GM19328 (cell line): ENCODE measurements at regions not wholly inside any gene's neighbourhood (a gene's known extent, or its start where the extent isn't known, plus 50 kb on each side); places are given as distances from the start of the nearest gene placed in this dataset.
A peak's percentile ranks its signal among the peaks of the same experiment; 100 is the strongest.

ENCODE experiments used
- ATAC-seq: cut with Tn5 transposase; IDR thresholded peaks from one replicate; pipeline ENCODE4 v1.9.1; 2021; ENCODE audit warnings: mild to moderate bottlenecking, moderate library complexity; ENCODE audit not compliant: unreplicated experiment

GRCh38 chr12:77630790-77631445 lies 199.8 kb upstream of the NAV3 start:
- no peak for ATAC-seq

GRCh38 chr12:77630344-77630743 lies 200.3 kb upstream of the NAV3 start:
- ATAC-seq: no peak

GRCh38 chr12:77629141-77629540 lies 201.6 kb upstream of the NAV3 start:
- ATAC-seq: no peak

GRCh38 chr12:77625441-77625840 lies 205.3 kb upstream of the NAV3 start:
- no peak for ATAC-seq

- ATAC-seq: no peak
Observed at GRCh38 chr12:77619425-77619824, 211.3 kb upstream of the NAV3 start.

GRCh38 chr12:77617818-77618217 lies 212.9 kb upstream of the NAV3 start:
- ATAC-seq: no peak

- no peak for ATAC-seq
Observed at GRCh38 chr12:77615332-77615731, 215.4 kb upstream of the NAV3 start.

- no peak for ATAC-seq
Observed at GRCh38 chr12:77613411-77613810, 217.3 kb upstream of the NAV3 start.

GRCh38 chr12:77610446-77610845 lies 220.2 kb upstream of the NAV3 start:
- ATAC-seq: no peak

GRCh38 chr12:77609016-77609415 lies 221.7 kb upstream of the NAV3 start:
- ATAC-seq: no peak

GRCh38 chr12:77608271-77608824 lies 222.3 kb upstream of the NAV3 start:
- ATAC-seq: no peak

GRCh38 chr12:77606348-77606747 lies 224.3 kb upstream of the NAV3 start:
- ATAC-seq: no peak

GRCh38 chr12:77603946-77604345 lies 226.7 kb upstream of the NAV3 start:
- no peak for ATAC-seq

- ATAC-seq: no peak
Observed at GRCh38 chr12:77601069-77601468, 229.6 kb upstream of the NAV3 start.

- ATAC-seq: no peak
Observed at GRCh38 chr12:77600468-77600843, 230.2 kb upstream of the NAV3 start.

- peak; percentile 52 for ATAC-seq
Observed at GRCh38 chr12:77599782-77600467, 230.8 kb upstream of the NAV3 start.

GRCh38 chr12:77594366-77594765 lies 236.3 kb upstream of the NAV3 start:
- no peak for ATAC-seq

- ATAC-seq: no peak
Observed at GRCh38 chr12:77592836-77593235, 237.9 kb upstream of the NAV3 start.

- no peak for ATAC-seq
Observed at GRCh38 chr12:77591959-77592743, 238.5 kb upstream of the NAV3 start.

GRCh38 chr12:77590306-77590705 lies 240.4 kb upstream of the NAV3 start:
- no peak for ATAC-seq

- ATAC-seq: no peak
Observed at GRCh38 chr12:77584860-77585259, 245.8 kb upstream of the NAV3 start.
